Muscle layer of colon (tissue), 2 donors: ENCODE measurements at regions not wholly inside any gene's neighbourhood (a gene's known extent, or its start where the extent isn't known, plus 50 kb on each side); places are given as distances from the start of the nearest gene placed in this dataset.

Experiments
- H3K27ac ChIP-seq: one replicate; pipeline ENCODE4 v1.7.0; 2013; ENCODE audit warnings: low read depth, mild to moderate bottlenecking, low read length, moderate library complexity
- H3K27me3 ChIP-seq, 2 donors: one replicate each; pipeline ENCODE4 v1.7.0; 2013; ENCODE audit warnings: low read length in 2 of 2, mild to moderate bottlenecking in 2 of 2; ENCODE audit not compliant: insufficient read depth in 2 of 2, control insufficient read depth in 1 of 2
- H3K36me3 ChIP-seq: one replicate; pipeline ENCODE4 v1.7.0; 2013; ENCODE audit warnings: mild to moderate bottlenecking, low read length; ENCODE audit not compliant: insufficient read depth
- H3K4me1 ChIP-seq: one replicate; pipeline ENCODE4 v1.7.0; 2013; ENCODE audit warnings: mild to moderate bottlenecking, low read length; ENCODE audit not compliant: insufficient read depth
- H3K4me3 ChIP-seq, 2 donors: one replicate each; pipeline ENCODE4 v1.7.0; 2013; ENCODE audit warnings: low read length in 2 of 2, low read depth in 1 of 2, mild to moderate bottlenecking in 1 of 2, moderate library complexity in 1 of 2
- H3K9ac ChIP-seq: one replicate; pipeline ENCODE4 v1.7.0; 2013; ENCODE audit warnings: low read length
- H3K9me3 ChIP-seq: one replicate; pipeline ENCODE4 v1.7.0; 2013; ENCODE audit warnings: mild to moderate bottlenecking, low read length
- donor health status: abdominal sarcoma.
- donor health status: Adenocarcinoma of cecum.

DNA sequence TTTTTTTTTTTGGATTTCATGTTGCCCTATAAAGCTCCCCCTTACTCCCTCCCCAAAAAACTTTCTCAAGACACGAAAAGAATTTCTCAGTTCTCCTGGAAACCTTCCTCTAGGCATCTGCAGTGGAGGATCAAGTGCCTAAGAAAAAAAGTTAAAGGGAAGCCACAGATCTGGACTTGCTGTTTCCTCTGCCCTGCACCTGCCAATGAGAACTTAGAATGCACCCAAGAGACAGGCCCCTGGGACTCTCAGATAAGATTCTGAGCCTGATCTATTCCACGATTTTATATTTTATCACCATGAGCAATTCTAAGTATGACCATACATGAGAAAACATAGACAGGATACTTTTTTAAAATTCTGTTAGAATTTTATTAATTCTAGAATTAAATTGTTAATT lies 728.9 kb downstream of the BCL11B start:
- Histone ChIP-seq H3K9me3 (no peaks in the 10 kb centered on the region), H3K4me3 (no peak overlapping the region), H3K9ac (no peak overlapping the region), H3K27ac (no peak overlapping the region), H3K36me3 (no peaks in the 10 kb centered on the region), H3K4me1 (no peaks in the 10 kb centered on the region), H3K27me3 (no peaks in the 10 kb centered on the region)

DNA sequence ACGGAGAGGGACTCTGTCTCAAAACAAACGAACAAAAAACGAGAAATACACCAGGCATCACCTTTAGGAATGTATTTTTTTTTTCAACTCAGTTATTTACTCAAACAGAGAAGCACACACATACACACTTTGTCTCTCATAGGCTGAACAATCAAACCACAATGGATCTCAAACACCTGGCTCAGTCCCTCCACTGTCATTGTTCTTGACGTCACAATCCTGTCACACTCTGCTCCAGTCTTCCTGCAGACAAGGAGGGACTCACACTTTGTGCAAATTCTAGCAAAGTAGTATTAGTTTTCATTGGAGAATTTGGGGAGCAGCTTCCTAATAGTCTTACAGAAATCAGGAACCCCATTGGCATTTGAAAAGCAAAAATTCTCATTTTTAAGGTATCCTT lies 727.8 kb downstream of the BCL11B start:
- no peaks in the 10 kb centered on the region for H3K4me1 ChIP-seq
- no peaks in the 10 kb centered on the region for H3K27me3 ChIP-seq
- H3K9me3 ChIP-seq: no peaks in the 10 kb centered on the region
- H3K9ac ChIP-seq: no peak overlapping the region
- no peaks in the 10 kb centered on the region for H3K36me3 ChIP-seq
- H3K4me3 ChIP-seq: no peak overlapping the region
- H3K27ac ChIP-seq: no peak overlapping the region

DNA sequence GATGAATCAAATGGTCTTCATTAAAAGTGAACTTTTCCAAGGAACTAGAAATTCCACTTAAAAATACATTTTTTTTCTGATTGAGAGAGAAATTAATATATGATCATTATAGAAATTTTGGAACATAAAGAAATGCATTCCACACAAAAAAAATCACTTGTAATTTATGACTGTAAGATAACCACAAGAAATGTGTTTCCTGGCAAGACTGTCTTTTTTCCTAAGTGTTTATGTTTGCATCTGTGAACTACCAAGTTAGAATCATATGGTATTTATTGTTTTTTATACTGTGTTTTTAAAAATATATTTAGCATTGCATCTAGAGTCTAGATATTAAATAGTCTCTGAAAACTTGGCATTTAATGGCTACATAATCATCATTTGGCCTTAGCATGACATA lies 726.8 kb downstream of the BCL11B start:
- H3K27ac ChIP-seq: no peak overlapping the region
- H3K36me3 ChIP-seq: no peaks in the 10 kb centered on the region
- no peaks in the 10 kb centered on the region for H3K4me1 ChIP-seq
- H3K4me3 ChIP-seq: no peak overlapping the region
- H3K27me3 ChIP-seq: no peaks in the 10 kb centered on the region
- H3K9ac ChIP-seq: no peak overlapping the region
- no peaks in the 10 kb centered on the region for H3K9me3 ChIP-seq

DNA sequence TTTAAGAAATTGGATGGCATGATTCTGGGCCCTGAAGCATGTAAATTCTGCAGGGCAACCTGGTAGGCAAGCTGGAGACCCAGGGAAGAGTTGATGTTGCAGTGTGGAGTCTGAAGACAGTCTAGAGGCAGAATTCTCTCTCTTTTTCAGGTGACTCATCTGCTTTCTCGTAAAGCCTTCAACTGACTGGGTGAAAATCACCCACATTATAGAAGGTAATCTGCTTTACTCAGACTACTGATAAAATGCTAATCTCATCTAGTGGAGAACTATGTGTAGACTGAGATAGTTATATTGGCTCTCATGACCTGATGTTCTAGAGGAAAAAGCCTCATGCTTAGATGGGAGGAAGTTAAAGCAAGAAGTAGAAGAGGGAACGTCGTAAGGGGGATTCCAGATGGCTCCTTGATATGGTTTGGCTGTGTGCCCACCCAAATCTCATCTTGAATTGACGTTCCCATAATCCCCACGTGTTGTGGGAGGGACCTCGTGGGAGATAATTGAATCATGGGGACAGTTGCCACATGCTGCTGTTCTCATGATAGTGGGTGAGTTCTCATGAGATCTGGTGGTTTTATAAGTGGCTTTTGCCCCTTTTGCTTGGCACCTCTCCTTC lies 723.8 kb downstream of the BCL11B start:
- Histone ChIP-seq H3K36me3 (no peaks in the 10 kb centered on the region), H3K9ac (no peak overlapping the region), H3K4me3 (no peak overlapping the region), H3K9me3 (no peaks in the 10 kb centered on the region), H3K27ac (no peak overlapping the region), H3K4me1 (no peaks in the 10 kb centered on the region), H3K27me3 (no peaks in the 10 kb centered on the region)

DNA sequence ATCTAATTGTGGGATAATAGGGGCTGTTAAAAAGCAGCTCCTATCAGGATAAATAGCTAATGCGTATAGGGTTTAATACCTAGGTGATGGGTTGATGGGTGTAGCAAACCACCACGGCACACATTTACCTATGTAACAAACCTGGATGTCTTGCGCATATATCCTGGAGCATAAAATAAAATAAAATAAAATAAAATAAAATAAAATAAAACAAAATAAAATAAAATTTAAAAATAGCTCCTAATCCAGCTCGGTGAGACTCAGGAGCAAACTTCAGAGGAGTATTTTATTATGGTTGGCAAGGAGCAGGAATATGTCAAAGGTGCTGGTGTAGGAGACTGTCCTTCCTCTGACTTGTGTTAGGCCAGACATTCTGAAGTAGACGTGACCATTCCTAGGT lies 721.0 kb downstream of the BCL11B start:
- Histone ChIP-seq H3K9ac (no peak overlapping the region), H3K4me1 (no peaks in the 10 kb centered on the region), H3K36me3 (no peaks in the 10 kb centered on the region), H3K9me3 (no peaks in the 10 kb centered on the region), H3K4me3 (no peak overlapping the region), H3K27ac (no peak overlapping the region), H3K27me3 (no peaks in the 10 kb centered on the region)

DNA sequence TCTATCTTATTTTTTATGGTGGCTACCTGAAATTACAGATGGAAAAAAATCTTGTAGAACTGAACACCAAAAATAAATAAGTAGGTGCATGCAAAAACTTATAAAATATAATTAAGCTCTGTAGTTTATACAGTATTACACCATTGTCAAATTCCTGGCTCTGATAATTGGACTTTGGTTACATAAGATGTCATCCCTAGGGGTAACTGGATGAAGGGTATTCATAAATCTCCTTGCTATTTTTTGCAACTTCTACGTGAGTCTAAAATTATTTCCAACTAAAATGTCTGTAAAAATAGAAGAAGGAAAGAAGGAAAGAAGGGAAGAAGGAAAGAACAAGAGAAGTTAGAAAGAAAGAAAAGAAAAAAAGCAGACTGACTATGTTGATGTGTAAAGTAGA lies 716.6 kb downstream of the BCL11B start:
- Histone ChIP-seq H3K36me3 (no peaks in the 10 kb centered on the region), H3K27ac (no peak overlapping the region), H3K27me3 (no peaks in the 10 kb centered on the region), H3K4me3 (no peak overlapping the region), H3K4me1 (no peaks in the 10 kb centered on the region), H3K9me3 (no peaks in the 10 kb centered on the region), H3K9ac (no peak overlapping the region)

DNA sequence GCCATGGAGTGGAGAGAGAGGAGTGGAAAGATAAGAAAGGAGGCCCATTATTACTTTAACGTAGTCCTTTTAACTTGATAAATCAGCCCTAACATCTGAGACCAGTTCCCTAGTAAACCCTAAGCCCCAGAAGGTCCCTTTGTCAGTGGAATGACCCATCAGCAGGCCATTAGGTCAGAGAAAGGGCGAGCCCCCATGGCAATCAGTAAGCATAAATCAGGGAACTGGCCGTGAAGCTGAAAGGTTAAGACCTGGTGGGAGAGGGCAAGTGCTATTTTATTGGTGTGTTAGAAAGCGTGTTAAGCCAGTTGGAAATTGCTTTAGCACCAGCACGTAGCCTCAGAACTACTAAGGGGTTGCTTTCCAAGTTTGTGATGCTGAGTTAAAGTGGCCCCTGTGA lies 708.0 kb downstream of the BCL11B start:
- H3K9ac ChIP-seq: no peak overlapping the region
- no peak overlapping the region for H3K4me3 ChIP-seq
- no peaks in the 10 kb centered on the region for H3K36me3 ChIP-seq
- H3K9me3 ChIP-seq: no peaks in the 10 kb centered on the region
- H3K27ac ChIP-seq: no peak overlapping the region
- H3K27me3 ChIP-seq: no peaks in the 10 kb centered on the region
- no peaks in the 10 kb centered on the region for H3K4me1 ChIP-seq

DNA sequence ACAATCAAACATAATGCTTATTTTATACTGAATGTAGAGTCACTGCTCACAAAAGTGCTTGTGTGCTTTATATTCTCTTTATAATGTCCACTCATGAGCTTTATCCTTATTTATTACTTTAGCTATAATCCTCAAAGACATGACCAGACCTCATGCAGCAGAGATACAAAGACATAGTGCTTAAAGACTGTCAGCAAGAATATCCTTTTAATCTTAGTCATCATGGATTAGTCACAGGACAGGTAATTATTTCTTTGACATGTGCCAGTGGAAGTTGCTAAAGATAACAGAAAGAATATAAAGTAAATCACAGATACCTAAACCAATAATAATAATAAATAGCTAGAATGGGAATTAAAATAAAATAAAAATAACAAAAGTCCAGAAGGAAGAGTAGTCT lies 707.5 kb downstream of the BCL11B start:
- no peaks in the 10 kb centered on the region for H3K36me3 ChIP-seq
- no peak overlapping the region for H3K27ac ChIP-seq
- no peak overlapping the region for H3K9ac ChIP-seq
- no peaks in the 10 kb centered on the region for H3K9me3 ChIP-seq
- H3K27me3 ChIP-seq: no peaks in the 10 kb centered on the region
- no peaks in the 10 kb centered on the region for H3K4me1 ChIP-seq
- H3K4me3 ChIP-seq: no peak overlapping the region

DNA sequence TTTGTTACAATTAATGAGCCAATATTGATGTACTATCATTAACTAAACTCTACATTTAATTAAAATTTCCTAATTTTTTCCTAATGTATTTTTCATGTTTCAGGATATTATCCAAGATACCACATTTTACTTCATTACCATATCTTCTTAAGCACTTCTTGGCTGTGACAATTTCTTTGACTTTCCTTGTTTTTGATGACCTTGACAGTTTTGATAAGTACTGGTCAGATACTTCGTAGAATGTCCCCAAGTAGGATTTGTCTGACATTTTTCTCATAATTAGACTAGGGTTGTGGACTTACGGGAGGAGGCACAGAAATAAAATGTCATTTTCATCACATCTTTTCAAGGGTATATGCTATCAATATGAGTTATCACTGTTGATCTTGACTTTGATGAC lies 700.9 kb downstream of the BCL11B start:
- Histone ChIP-seq H3K36me3 (no peaks in the 10 kb centered on the region), H3K4me1 (no peaks in the 10 kb centered on the region), H3K9ac (no peak overlapping the region), H3K27ac (no peak overlapping the region), H3K27me3 (no peaks in the 10 kb centered on the region), H3K9me3 (peaks cover 3% of the 10 kb centered on the region), H3K4me3 (no peak overlapping the region)

DNA sequence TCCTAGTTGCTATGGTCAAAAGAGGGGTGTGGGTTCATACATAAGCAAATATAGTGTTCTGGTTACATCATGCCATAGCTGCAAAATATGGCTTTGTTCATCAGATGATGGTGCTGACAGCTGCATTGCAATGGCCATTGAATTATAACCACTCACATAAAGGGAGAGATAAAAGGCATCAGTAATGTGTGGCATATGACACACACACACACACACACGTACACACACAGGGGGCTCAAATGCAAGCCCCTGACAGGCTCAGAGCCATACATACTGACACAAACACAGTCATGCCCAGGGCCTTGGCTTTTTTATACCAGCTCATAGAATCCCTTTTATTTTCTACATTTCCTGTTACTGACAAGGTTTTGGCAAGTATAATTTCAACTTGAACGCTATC lies 698.9 kb downstream of the BCL11B start:
- no peaks in the 10 kb centered on the region for H3K27me3 ChIP-seq
- no peaks in the 10 kb centered on the region for H3K4me1 ChIP-seq
- no peak overlapping the region for H3K4me3 ChIP-seq
- no peak overlapping the region for H3K9ac ChIP-seq
- no peaks in the 10 kb centered on the region for H3K36me3 ChIP-seq
- H3K27ac ChIP-seq: no peak overlapping the region
- H3K9me3 ChIP-seq: peaks cover 3% of the 10 kb centered on the region

DNA sequence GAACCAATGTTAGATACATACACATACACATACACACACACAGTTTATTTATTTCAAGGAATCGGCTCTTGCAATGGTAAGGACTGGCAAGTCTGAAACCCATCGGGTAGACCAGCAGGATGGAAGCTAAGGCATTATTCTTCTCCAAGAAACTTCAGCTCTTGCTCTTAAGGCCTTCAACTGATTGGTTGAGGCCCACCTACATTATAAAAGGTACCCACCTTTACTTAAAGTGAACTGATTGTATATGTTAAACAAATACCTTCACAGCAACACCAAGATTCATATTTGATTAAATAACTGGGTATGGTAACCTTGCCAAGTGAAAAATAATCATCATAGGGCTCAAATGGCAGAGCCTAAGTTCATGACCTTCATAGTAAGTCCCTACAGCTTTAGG lies 695.5 kb downstream of the BCL11B start:
- H3K9ac ChIP-seq: no peak overlapping the region
- H3K36me3 ChIP-seq: no peaks in the 10 kb centered on the region
- H3K9me3 ChIP-seq: peaks cover under 1% of the 10 kb centered on the region
- H3K27me3 ChIP-seq: no peaks in the 10 kb centered on the region
- no peak overlapping the region for H3K27ac ChIP-seq
- no peaks in the 10 kb centered on the region for H3K4me1 ChIP-seq
- H3K4me3 ChIP-seq: no peak overlapping the region

DNA sequence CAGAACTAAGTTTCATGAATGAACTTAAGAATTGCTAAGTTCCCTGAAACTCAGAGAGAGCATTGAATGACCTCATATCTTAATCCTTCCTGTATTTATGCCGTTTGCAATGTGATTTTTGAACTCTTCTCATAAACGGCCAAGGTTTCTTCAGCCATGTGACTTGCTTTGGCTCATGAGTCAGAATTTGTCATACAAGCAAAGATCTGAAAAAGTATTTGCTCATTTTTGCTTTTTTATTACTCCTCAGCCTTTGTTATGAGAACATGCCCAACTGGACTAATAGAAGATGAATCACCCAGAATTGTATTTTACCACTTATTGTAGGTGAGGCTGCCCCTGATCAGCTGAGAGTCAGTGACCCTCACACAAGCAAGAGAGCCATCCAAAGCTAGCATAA lies 693.8 kb downstream of the BCL11B start:
- Histone ChIP-seq H3K9ac (no peak overlapping the region), H3K9me3 (no peaks in the 10 kb centered on the region), H3K27me3 (no peaks in the 10 kb centered on the region), H3K27ac (no peak overlapping the region), H3K4me1 (no peaks in the 10 kb centered on the region), H3K36me3 (no peaks in the 10 kb centered on the region), H3K4me3 (no peak overlapping the region)
